ENCODE measurements at regions not wholly inside any gene's neighbourhood (a gene's known extent, or its start where the extent isn't known, plus 50 kb on each side); places are given as distances from the start of the nearest gene placed in this dataset.

- DNase-seq (ENCODE audit: low spot score), result no peak
Measured at GRCh38 chr2:103810875-103811274, 1043.0 kb upstream of the POU3F3 start.

GRCh38 chr2:103814016-103814415, 1039.9 kb upstream of the POU3F3 start:
- DNase-seq (ENCODE audit: low spot score), result no peak

GRCh38 chr2:103815731-103816130, 1038.2 kb upstream of the POU3F3 start:
- no peak for DNase-seq (ENCODE audit: low spot score)

- DNase-seq (ENCODE audit: low spot score), result no peak
Measured at GRCh38 chr2:103817746-103818145, 1036.2 kb upstream of the POU3F3 start.

- no peak for DNase-seq (ENCODE audit: low spot score)
Measured at GRCh38 chr2:103818176-103818575, 1035.7 kb upstream of the POU3F3 start.

- DNase-seq (ENCODE audit: low spot score), result no peak
Measured at GRCh38 chr2:103819599-103819998, 1034.3 kb upstream of the POU3F3 start.

- DNase-seq (ENCODE audit: low spot score), result no peak
Measured at GRCh38 chr2:103823847-103824246, 1030.1 kb upstream of the POU3F3 start.

- no peak for DNase-seq (ENCODE audit: low spot score)
Measured at GRCh38 chr2:103847276-103847675, 1006.6 kb upstream of the POU3F3 start.

GRCh38 chr2:103859238-103859637, 994.7 kb upstream of the POU3F3 start:
- DNase-seq (ENCODE audit: low spot score), result no peak

GRCh38 chr2:103860016-103860415, 993.9 kb upstream of the POU3F3 start:
- DNase-seq (ENCODE audit: low spot score), result no peak

GRCh38 chr2:103868396-103868795, 985.5 kb upstream of the POU3F3 start:
- no peak for DNase-seq (ENCODE audit: low spot score)

- DNase-seq (ENCODE audit: low spot score), result no peak
Measured at GRCh38 chr2:103873716-103874351, 980.1 kb upstream of the POU3F3 start.

GRCh38 chr2:103875131-103875530, 978.8 kb upstream of the POU3F3 start:
- no peak for DNase-seq (ENCODE audit: low spot score)

- DNase-seq (ENCODE audit: low spot score), result no peak
Measured at GRCh38 chr2:103875531-103875930, 978.4 kb upstream of the POU3F3 start.

- DNase-seq (ENCODE audit: low spot score), result no peak
Measured at GRCh38 chr2:103876611-103877010, 977.3 kb upstream of the POU3F3 start.

GRCh38 chr2:103879101-103879500, 974.8 kb upstream of the POU3F3 start:
- no peak for DNase-seq (ENCODE audit: low spot score)

GRCh38 chr2:103880081-103880834, 973.7 kb upstream of the POU3F3 start:
- DNase-seq (ENCODE audit: low spot score), result no peak

GRCh38 chr2:103887625-103888024, 966.3 kb upstream of the POU3F3 start:
- no peak for DNase-seq (ENCODE audit: low spot score)

- no peak for DNase-seq (ENCODE audit: low spot score)
Measured at GRCh38 chr2:103896182-103896581, 957.7 kb upstream of the POU3F3 start.

- DNase-seq (ENCODE audit: low spot score), result no peak
Measured at GRCh38 chr2:103898561-103898960, 955.4 kb upstream of the POU3F3 start.

GRCh38 chr2:103902347-103902746, 951.6 kb upstream of the POU3F3 start:
- DNase-seq (ENCODE audit: low spot score), result no peak

- DNase-seq (ENCODE audit: low spot score), result no peak
Measured at GRCh38 chr2:103921161-103921560, 932.8 kb upstream of the POU3F3 start.

- DNase-seq (ENCODE audit: low spot score), result no peak
Measured at GRCh38 chr2:103942199-103942598, 911.7 kb upstream of the POU3F3 start.

- DNase-seq (ENCODE audit: low spot score), result no peak
Measured at GRCh38 chr2:103945083-103945482, 908.8 kb upstream of the POU3F3 start.
